Natural killer cell (primary cell): ENCODE measurements at regions not wholly inside any gene's neighbourhood (a gene's known extent, or its start where the extent isn't known, plus 50 kb on each side); places are given as distances from the start of the nearest gene placed in this dataset.

Experiments
- ATAC-seq, 3 donors: fragments of 150-1000 bp in 2 of 3; fragments of 200-7000 bp in 1 of 3; cut with Tn5 transposase; 1 replicate in 1 of 3; 2 replicates in 2 of 3; pipeline ENCODE4 v1.10.0; 2021; ENCODE audit warnings: mild to moderate bottlenecking in 2 of 3, moderate library complexity in 2 of 3
- DNase-seq, 2 donors: peaks; one replicate each; pipeline versions ENCODE4 v3.0.0 to v3.0.0-alpha.2; 2013 to 2021; ENCODE audit warnings: mixed read lengths in 1 of 2
- H3K27ac ChIP-seq: one replicate; pipeline ENCODE4 v1.5.1; 2013; ENCODE audit warnings: mild to moderate bottlenecking, low read length
- H3K27me3 ChIP-seq: one replicate; pipeline ENCODE4 v1.6.1; 2013; ENCODE audit warnings: low read length; ENCODE audit not compliant: control insufficient read depth, insufficient read depth
- H3K36me3 ChIP-seq: one replicate; pipeline ENCODE4 v1.6.1; 2013; ENCODE audit warnings: low read length; ENCODE audit not compliant: control insufficient read depth, insufficient read depth
- H3K4me1 ChIP-seq: one replicate; pipeline ENCODE4 v1.6.1; 2013; ENCODE audit warnings: low read length; ENCODE audit not compliant: control insufficient read depth, insufficient read depth
- H3K4me3 ChIP-seq: one replicate; pipeline ENCODE4 v1.5.1; 2013; ENCODE audit warnings: low read length
- H3K9me3 ChIP-seq: one replicate; pipeline ENCODE4 v1.6.1; 2013; ENCODE audit warnings: low read length; ENCODE audit not compliant: control insufficient read depth, insufficient read depth
- H3K27ac Mint-ChIP-seq, 2 donors: one replicate each; pipeline ENCODE4 v1.8.0; 2022; ENCODE audit warnings: mild to moderate bottlenecking in 2 of 2, mixed read lengths in 2 of 2, moderate library complexity in 1 of 2
- H3K27me3 Mint-ChIP-seq, 2 donors: one replicate each; pipeline ENCODE4 v1.8.0; 2022; ENCODE audit warnings: low read depth in 2 of 2, mixed read lengths in 2 of 2
- H3K36me3 Mint-ChIP-seq: one replicate; pipeline ENCODE4 v1.8.0; 2022; ENCODE audit warnings: mixed read lengths
- H3K4me1 Mint-ChIP-seq, 2 donors: one replicate each; pipeline ENCODE4 v1.8.0; 2022; ENCODE audit warnings: mixed read lengths in 2 of 2
- H3K4me3 Mint-ChIP-seq: one replicate; pipeline ENCODE4 v1.8.0; 2022; ENCODE audit warnings: mild to moderate bottlenecking, moderate library complexity, mixed read lengths
- H3K9me3 Mint-ChIP-seq, 2 donors: one replicate each; pipeline ENCODE4 v1.8.0; 2022; ENCODE audit warnings: mixed read lengths in 2 of 2
- WGBS: methylation state at CpG from one replicate; pipeline ENCODE4 v1.1.7; 2013; ENCODE audit warnings: missing lambda C conversion rate; ENCODE audit not compliant: insufficient coverage; 5-methylcytosine and 5-hydroxymethylcytosine counted together
- intact Hi-C: fragments of 100-400 bp; cut with micrococcal nuclease; formaldehyde crosslinking; loops from one replicate; pipeline ENCODE4 v1.14.2; 2022
- TF ChIP-seq, protein P1 (sequence below): fragments of 200-600 bp; IDR thresholded peaks from one replicate; pipeline ENCODE4 v1.8.0; 2022; ENCODE audit warnings: antibody characterized with exemption

DNA sequence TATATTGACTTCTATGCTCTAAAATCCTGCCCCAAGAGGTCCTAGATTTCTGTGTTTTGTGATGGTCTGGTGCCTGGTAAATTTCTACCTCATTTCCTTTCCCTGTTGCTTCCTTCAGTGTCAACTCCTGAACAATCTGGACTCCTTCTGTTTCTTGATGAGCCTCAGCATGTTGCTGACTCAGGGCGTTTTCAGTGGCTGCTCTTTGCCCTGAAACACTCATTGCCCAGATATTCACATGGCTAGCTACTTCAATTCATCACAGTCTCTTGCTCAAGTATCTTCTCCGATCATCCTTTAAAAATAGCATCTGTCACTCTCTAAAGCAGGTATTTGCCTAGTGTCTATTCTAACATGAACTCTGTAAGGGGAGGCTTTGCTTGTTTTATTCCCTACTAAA lies 526.3 kb upstream of the RAG2 start:
- intact Hi-C loops: no loop called here
- H3K27me3 ChIP-seq: no peaks in the 10 kb centered on the region
- Mint-ChIP-seq H3K27ac (no peak overlapping the region), H3K9me3 (peaks cover 2 to 6% of the 10 kb centered on the region in 2 donors), H3K36me3 (no peaks in the 10 kb centered on the region), H3K27me3 (no peaks in the 10 kb centered on the region), H3K4me3 (no peak overlapping the region), H3K4me1 (no peaks in the 10 kb centered on the region)
- no peaks in the 10 kb centered on the region for H3K9me3 ChIP-seq
- ATAC-seq (no peak), DNase-seq (no peak)
- no peak overlapping the region for H3K4me3 ChIP-seq
- 63% methylated on average over 2 of the region's 2 CpGs for WGBS
- TF ChIP-seq, protein P1, sequence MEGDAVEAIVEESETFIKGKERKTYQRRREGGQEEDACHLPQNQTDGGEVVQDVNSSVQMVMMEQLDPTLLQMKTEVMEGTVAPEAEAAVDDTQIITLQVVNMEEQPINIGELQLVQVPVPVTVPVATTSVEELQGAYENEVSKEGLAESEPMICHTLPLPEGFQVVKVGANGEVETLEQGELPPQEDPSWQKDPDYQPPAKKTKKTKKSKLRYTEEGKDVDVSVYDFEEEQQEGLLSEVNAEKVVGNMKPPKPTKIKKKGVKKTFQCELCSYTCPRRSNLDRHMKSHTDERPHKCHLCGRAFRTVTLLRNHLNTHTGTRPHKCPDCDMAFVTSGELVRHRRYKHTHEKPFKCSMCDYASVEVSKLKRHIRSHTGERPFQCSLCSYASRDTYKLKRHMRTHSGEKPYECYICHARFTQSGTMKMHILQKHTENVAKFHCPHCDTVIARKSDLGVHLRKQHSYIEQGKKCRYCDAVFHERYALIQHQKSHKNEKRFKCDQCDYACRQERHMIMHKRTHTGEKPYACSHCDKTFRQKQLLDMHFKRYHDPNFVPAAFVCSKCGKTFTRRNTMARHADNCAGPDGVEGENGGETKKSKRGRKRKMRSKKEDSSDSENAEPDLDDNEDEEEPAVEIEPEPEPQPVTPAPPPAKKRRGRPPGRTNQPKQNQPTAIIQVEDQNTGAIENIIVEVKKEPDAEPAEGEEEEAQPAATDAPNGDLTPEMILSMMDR: no peak
- H3K27ac ChIP-seq: no peak overlapping the region
- no peaks in the 10 kb centered on the region for H3K36me3 ChIP-seq
- no peaks in the 10 kb centered on the region for H3K4me1 ChIP-seq

DNA sequence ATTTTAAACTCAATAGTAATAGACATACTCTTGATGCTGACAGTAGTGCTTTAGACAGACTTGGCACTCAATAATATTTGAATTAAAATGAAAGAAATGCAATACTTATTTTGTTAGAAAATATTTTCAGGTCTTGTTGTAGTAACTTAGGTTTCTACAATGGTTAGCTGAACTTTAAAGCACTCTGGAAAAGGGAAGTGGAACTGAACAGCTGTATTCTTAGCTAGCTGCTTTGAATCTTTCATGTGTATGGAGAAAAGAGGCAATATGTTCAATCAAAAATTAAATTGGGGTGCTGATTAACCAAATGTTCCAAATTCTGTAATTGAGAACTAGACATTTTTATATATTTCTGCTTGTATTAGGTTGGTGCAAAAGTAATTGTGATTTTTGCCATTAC lies 517.9 kb upstream of the RAG2 start:
- H3K27ac ChIP-seq: no peak overlapping the region
- H3K27me3 ChIP-seq: no peaks in the 10 kb centered on the region
- DNase-seq (no peak), ATAC-seq (no peak)
- Mint-ChIP-seq H3K4me3 (no peak overlapping the region), H3K27me3 (no peaks in the 10 kb centered on the region), H3K36me3 (no peaks in the 10 kb centered on the region), H3K4me1 (no peaks in the 10 kb centered on the region), H3K27ac (no peak overlapping the region), H3K9me3 (peaks cover 0 to 3% of the 10 kb centered on the region in 2 donors)
- H3K4me1 ChIP-seq: no peaks in the 10 kb centered on the region
- no peak overlapping the region for H3K4me3 ChIP-seq
- no peaks in the 10 kb centered on the region for H3K9me3 ChIP-seq
- H3K36me3 ChIP-seq: no peaks in the 10 kb centered on the region
- intact Hi-C loops: no loop called here
- TF ChIP-seq, protein P1: no peak

DNA sequence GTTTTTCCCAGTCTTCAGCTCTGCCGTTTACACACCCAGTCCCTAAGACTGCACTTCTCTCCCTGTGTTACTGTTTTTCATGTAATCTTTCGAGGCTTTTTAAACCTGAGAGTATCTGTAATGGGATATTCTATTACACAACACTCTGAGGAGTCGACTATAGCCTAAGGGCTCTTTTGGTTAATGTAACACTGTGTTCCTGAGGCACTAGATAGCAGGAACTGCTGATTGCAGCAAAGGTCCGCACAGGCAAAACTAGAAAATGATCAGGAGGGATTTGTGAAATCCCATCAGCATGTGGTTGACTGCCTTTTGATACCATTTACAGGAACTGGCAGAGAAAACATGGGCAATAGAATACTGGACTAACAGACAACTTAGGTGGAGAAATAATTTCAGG lies 512.3 kb upstream of the RAG2 start:
- no peak for ATAC-seq
- TF ChIP-seq, protein P1: no peak
- Histone ChIP-seq H3K36me3 (no peaks in the 10 kb centered on the region), H3K27ac (no peak overlapping the region), H3K27me3 (no peaks in the 10 kb centered on the region), H3K4me1 (no peaks in the 10 kb centered on the region), H3K4me3 (no peak overlapping the region), H3K9me3 (no peaks in the 10 kb centered on the region)
- Mint-ChIP-seq H3K4me1 (no peaks in the 10 kb centered on the region), H3K27me3 (no peaks in the 10 kb centered on the region), H3K27ac (no peak overlapping the region), H3K36me3 (no peaks in the 10 kb centered on the region), H3K9me3 (no peaks in the 10 kb centered on the region), H3K4me3 (no peak overlapping the region)
- intact Hi-C loops: no loop called here
- no peak for DNase-seq
- WGBS: 77% methylated on average over 3 of the region's 4 CpGs

DNA sequence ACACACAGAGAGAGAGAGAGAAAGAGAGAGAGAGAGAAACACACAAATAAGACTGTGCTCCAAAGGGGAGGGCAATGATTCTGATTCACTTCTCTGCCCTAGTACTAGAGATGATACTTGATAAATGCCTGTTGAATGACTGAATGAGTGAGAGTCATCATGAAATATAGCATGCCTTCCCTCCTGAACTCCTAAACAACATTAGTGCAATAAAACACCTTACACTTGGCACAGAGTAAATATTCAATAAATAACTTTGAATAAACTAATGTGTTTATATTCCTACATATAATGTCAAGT lies 511.2 kb upstream of the RAG2 start:
- H3K27ac Mint-ChIP-seq: no peak overlapping the region
- no peaks in the 10 kb centered on the region for H3K27me3 Mint-ChIP-seq
- ATAC-seq: no peak
- H3K9me3 Mint-ChIP-seq: no peaks in the 10 kb centered on the region
- no peak overlapping the region for H3K4me3 Mint-ChIP-seq
- no peak for DNase-seq
- TF ChIP-seq, protein P1: no peak
- no peak overlapping the region for H3K4me3 ChIP-seq
- H3K27ac ChIP-seq: no peak overlapping the region
- H3K4me1 ChIP-seq: no peaks in the 10 kb centered on the region
- intact Hi-C loops: no loop called here
- no peaks in the 10 kb centered on the region for H3K36me3 ChIP-seq
- no peaks in the 10 kb centered on the region for H3K27me3 ChIP-seq
- no peaks in the 10 kb centered on the region for H3K9me3 ChIP-seq
- H3K36me3 Mint-ChIP-seq: no peaks in the 10 kb centered on the region
- H3K4me1 Mint-ChIP-seq: no peaks in the 10 kb centered on the region
